ENCODE measurements at regions not wholly inside any gene's neighbourhood (a gene's known extent, or its start where the extent isn't known, plus 50 kb on each side); places are given as distances from the start of the nearest gene placed in this dataset.

GRCh38 chr4:111492496-111492895 lies 652.8 kb upstream of the FAM241A start (continued):
- TF ChIP-seq HEY1 (CRISPR knock-in tag; IDR thresholded peaks at IDR 0.05; ENCODE audit: borderline replicate concordance) (no peak), TRIM28 (IDR thresholded peaks at IDR 0.05) (no peak), HOXB6 (CRISPR knock-in tag; IDR thresholded peaks at IDR 0.05; ENCODE audit: borderline replicate concordance) (no peak), NCOR1 (IDR thresholded peaks at IDR 0.05) (no peak), HDAC1 (IDR thresholded peaks at IDR 0.05) (no peak), DIDO1 (tag; IDR thresholded peaks at IDR 0.05; ENCODE audit: low read depth) (no peak), RBM14 (IDR thresholded peaks at IDR 0.05; ENCODE audit: borderline replicate concordance, insufficient read depth, low read depth, low read length) (no peak), ZNF311 (CRISPR knock-in tag; IDR thresholded peaks at IDR 0.05) (no peak)

DNA sequence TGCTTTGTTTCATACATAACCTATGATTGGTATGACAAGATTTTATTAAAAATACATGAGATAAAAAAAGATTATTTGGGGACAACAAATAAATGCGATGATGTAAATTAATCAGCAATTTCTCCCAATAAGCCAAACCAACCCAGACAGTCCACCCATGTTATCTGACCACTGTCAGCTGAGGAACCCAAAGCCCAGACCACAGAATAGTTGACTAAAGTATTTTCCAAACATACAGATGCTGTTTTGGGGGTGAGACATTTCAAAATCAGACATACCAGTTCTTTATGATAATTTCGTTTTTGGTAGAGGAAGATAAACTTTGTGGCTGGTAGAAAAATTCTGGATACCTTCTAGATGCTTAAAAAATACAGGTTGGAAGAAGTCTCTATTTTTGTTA lies 650.8 kb upstream of the FAM241A start:
- ChIA-PET CTCF (ENCODE audit: low intra/inter-chr PET ratio) (no interaction called here), POLR2A (no interaction called here)
- no peak overlapping the region for H2AFZ ChIP-seq (ENCODE audit: low read depth, low read length)
- H3K27ac ChIP-seq (ENCODE audit: extremely low read depth, low read depth, low read length) = no peak overlapping the region
- no peaks in the 10 kb centered on the region for H3K9me3 ChIP-seq (replicated peaks; ENCODE audit: control insufficient read depth, insufficient read depth, low read depth, low read length)
- H3K4me1 ChIP-seq (replicated peaks in 1 of 2; ENCODE audit: control insufficient read depth in 2 of 2, insufficient read depth in 2 of 2, low read length in 2 of 2) = no peaks in the 10 kb centered on the region
- no peaks in the 10 kb centered on the region for H3K79me2 ChIP-seq (ENCODE audit: control insufficient read depth, insufficient read depth, low read length)
- DNase-seq (ENCODE audit: extremely low read depth in 1 of 4, low spot score in 3 of 4) = no peak
- no TSS peak for BruUV-seq (replicated peaks)
- H3K9me1 ChIP-seq (ENCODE audit: control insufficient read depth, insufficient read depth, low read length) = no peaks in the 10 kb centered on the region
- H3K9ac ChIP-seq (ENCODE audit: insufficient read depth in 1 of 2, low read depth in 2 of 2, low read length in 2 of 2) = no peak overlapping the region
- ATAC-seq = no peak
- no peak overlapping the region for H3K4me2 ChIP-seq (ENCODE audit: insufficient read depth, low read length)
- whole genome bisulfite sequencing (ENCODE audit: insufficient coverage, low coverage, missing lambda C conversion rate) = 0% methylated on average over 2 of the region's 2 CpGs
- intact Hi-C loops (cut with micrococcal nuclease) (no loop called here), in situ Hi-C loops (cut with MboI) (no loop called here)
- TF ChIP-seq EP300 (IDR thresholded peaks at IDR 0.05; ENCODE audit: low read length) = no peak
- no peak for TF ChIP-seq BRCA1 (IDR thresholded peaks at IDR 0.05)
- TF ChIP-seq BRCA1 (CRISPR knock-in tag; IDR thresholded peaks at IDR 0.05) = no peak
- TF ChIP-seq SIN3A (IDR thresholded peaks at IDR 0.05; ENCODE audit: borderline replicate concordance in 2 of 2, control insufficient read depth in 1 of 2, low read depth in 2 of 2, low read length in 2 of 2) = no peak
- TF ChIP-seq, protein P1, sequence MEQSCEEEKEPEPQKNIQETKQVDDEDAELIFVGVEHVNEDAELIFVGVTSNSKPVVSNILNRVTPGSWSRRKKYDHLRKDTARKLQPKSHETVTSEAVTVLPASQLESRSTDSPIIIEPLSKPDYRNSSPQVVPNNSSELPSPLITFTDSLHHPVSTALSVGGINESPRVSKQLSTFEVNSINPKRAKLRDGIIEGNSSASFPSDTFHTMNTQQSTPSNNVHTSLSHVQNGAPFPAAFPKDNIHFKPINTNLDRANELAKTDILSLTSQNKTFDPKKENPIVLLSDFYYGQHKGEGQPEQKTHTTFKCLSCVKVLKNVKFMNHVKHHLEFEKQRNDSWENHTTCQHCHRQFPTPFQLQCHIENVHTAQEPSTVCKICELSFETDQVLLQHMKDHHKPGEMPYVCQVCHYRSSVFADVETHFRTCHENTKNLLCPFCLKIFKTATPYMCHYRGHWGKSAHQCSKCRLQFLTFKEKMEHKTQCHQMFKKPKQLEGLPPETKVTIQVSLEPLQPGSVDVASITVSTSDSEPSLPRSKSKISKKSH (CRISPR knock-in tag; IDR thresholded peaks at IDR 0.05) = no peak
- H3K36me3 ChIP-seq (ENCODE audit: control insufficient read depth, insufficient read depth, low read length) = no peaks in the 10 kb centered on the region
- FAIRE-seq = no peak
- H4K20me1 ChIP-seq (replicated peaks; ENCODE audit: control insufficient read depth, insufficient read depth, low read length) = no peaks in the 10 kb centered on the region
- no peak overlapping the region for H3K4me3 ChIP-seq
- no peaks in the 10 kb centered on the region for H3K27me3 ChIP-seq (ENCODE audit: control insufficient read depth in 2 of 2, insufficient read depth in 2 of 2, low read length in 2 of 2)
